Occipital lobe (tissue), 1 donor: ENCODE measurements at regions not wholly inside any gene's neighbourhood (a gene's known extent, or its start where the extent isn't known, plus 50 kb on each side); places are given as distances from the start of the nearest gene placed in this dataset.
"Not testable (repeated sequence)": the region's sequence is repeated elsewhere in the genome, so short reads cannot be mapped to it uniquely, and the experiment has no call there.

Source experiments
- DNase-seq: peaks from one replicate; lab custom pipeline; 2025; lab: John Stamatoyannopoulos, UW

GRCh38 chr3:148460686-148461085 lies 237.0 kb upstream of the AGTR1 start:
- no peak for DNase-seq

- no peak for DNase-seq
Measured at GRCh38 chr3:148464246-148464645, 233.5 kb upstream of the AGTR1 start.

GRCh38 chr3:148466143-148466542 lies 231.6 kb upstream of the AGTR1 start:
- DNase-seq = no peak

- no peak for DNase-seq
Measured at GRCh38 chr3:148466980-148467740, 230.5 kb upstream of the AGTR1 start.

- DNase-seq = no peak
Measured at GRCh38 chr3:148477375-148477774, 220.3 kb upstream of the AGTR1 start.

GRCh38 chr3:148493631-148494030 lies 204.1 kb upstream of the AGTR1 start:
- DNase-seq = no peak

GRCh38 chr3:148494451-148494850 lies 203.3 kb upstream of the AGTR1 start:
- DNase-seq = no peak

GRCh38 chr3:148500881-148501280 lies 196.8 kb upstream of the AGTR1 start:
- DNase-seq = no peak

GRCh38 chr3:148510116-148510515 lies 187.6 kb upstream of the AGTR1 start:
- DNase-seq = no peak

- DNase-seq = no peak
Measured at GRCh38 chr3:148510561-148510960, 187.1 kb upstream of the AGTR1 start.

- DNase-seq = no peak
Measured at GRCh38 chr3:148512648-148513047, 185.1 kb upstream of the AGTR1 start.

GRCh38 chr3:148513096-148513543 lies 184.6 kb upstream of the AGTR1 start:
- no peak for DNase-seq

- no peak for DNase-seq
Measured at GRCh38 chr3:148518520-148518919, 179.2 kb upstream of the AGTR1 start.

GRCh38 chr3:148525621-148526020 lies 172.1 kb upstream of the AGTR1 start:
- DNase-seq = not testable (repeated sequence)

- DNase-seq = no peak
Measured at GRCh38 chr3:148528024-148528423, 169.7 kb upstream of the AGTR1 start.

GRCh38 chr3:148531836-148532235 lies 165.9 kb upstream of the AGTR1 start:
- no peak for DNase-seq

- no peak for DNase-seq
Measured at GRCh38 chr3:148532326-148532725, 165.4 kb upstream of the AGTR1 start.

GRCh38 chr3:148532774-148533173 lies 164.9 kb upstream of the AGTR1 start:
- DNase-seq = no peak

GRCh38 chr3:148534089-148534988 lies 163.4 kb upstream of the AGTR1 start:
- no peak for DNase-seq

- no peak for DNase-seq
Measured at GRCh38 chr3:148535001-148535400, 162.7 kb upstream of the AGTR1 start.

GRCh38 chr3:148540266-148540665 lies 157.4 kb upstream of the AGTR1 start:
- DNase-seq = no peak

- DNase-seq = no peak
Measured at GRCh38 chr3:148540851-148541250, 156.9 kb upstream of the AGTR1 start.

GRCh38 chr3:148546959-148547358 lies 150.7 kb upstream of the AGTR1 start:
- no peak for DNase-seq
